ENCODE measurements at regions not wholly inside any gene's neighbourhood (a gene's known extent, or its start where the extent isn't known, plus 50 kb on each side); places are given as distances from the start of the nearest gene placed in this dataset.

- Histone ChIP-seq H2AFZ (ENCODE audit: low read depth, low read length) (no peak overlapping the region), H3K4me3 (ENCODE audit: low read depth in 1 of 2, low read length in 2 of 2) (no peak overlapping the region), H3K36me3 (ENCODE audit: insufficient read depth, low read length) (no peaks in the 10 kb centered on the region), H3K27me3 (ENCODE audit: insufficient read depth, low read length, poor library complexity) (no peaks in the 10 kb centered on the region), H3K79me2 (ENCODE audit: insufficient read depth, low read length) (no peaks in the 10 kb centered on the region), H3K4me1 (ENCODE audit: insufficient read depth, low read length) (no peaks in the 10 kb centered on the region), H4K20me1 (ENCODE audit: insufficient read depth, low read length) (no peaks in the 10 kb centered on the region), H3K9ac (ENCODE audit: low read depth, low read length) (no peak overlapping the region), H3K9me3 (ENCODE audit: insufficient read depth, low read length, severe bottlenecking) (no peaks in the 10 kb centered on the region), H3K4me2 (ENCODE audit: insufficient read depth, low read length) (no peak overlapping the region), H3K27ac (ENCODE audit: low read length) (no peak overlapping the region)
- TF ChIP-seq EZH2 (IDR thresholded peaks at IDR 0.05; ENCODE audit: borderline replicate concordance, low read depth, low read length, severe bottlenecking): no peak
- TF ChIP-seq, protein P1, sequence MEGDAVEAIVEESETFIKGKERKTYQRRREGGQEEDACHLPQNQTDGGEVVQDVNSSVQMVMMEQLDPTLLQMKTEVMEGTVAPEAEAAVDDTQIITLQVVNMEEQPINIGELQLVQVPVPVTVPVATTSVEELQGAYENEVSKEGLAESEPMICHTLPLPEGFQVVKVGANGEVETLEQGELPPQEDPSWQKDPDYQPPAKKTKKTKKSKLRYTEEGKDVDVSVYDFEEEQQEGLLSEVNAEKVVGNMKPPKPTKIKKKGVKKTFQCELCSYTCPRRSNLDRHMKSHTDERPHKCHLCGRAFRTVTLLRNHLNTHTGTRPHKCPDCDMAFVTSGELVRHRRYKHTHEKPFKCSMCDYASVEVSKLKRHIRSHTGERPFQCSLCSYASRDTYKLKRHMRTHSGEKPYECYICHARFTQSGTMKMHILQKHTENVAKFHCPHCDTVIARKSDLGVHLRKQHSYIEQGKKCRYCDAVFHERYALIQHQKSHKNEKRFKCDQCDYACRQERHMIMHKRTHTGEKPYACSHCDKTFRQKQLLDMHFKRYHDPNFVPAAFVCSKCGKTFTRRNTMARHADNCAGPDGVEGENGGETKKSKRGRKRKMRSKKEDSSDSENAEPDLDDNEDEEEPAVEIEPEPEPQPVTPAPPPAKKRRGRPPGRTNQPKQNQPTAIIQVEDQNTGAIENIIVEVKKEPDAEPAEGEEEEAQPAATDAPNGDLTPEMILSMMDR (IDR thresholded peaks at IDR 0.05; ENCODE audit: borderline replicate concordance, extremely low read depth, low read length, poor library complexity, severe bottlenecking): no peak
- ATAC-seq (ENCODE audit: insufficient read depth, low read depth) (no peak), DNase-seq (no peak)
Observed at GRCh38 chr4:111685205-111685604, 460.0 kb upstream of the FAM241A start.

- Histone ChIP-seq H3K4me2 (ENCODE audit: insufficient read depth, low read length) (no peak overlapping the region), H3K27ac (ENCODE audit: low read length) (no peak overlapping the region), H4K20me1 (ENCODE audit: insufficient read depth, low read length) (no peaks in the 10 kb centered on the region), H2AFZ (ENCODE audit: low read depth, low read length) (no peak overlapping the region), H3K36me3 (ENCODE audit: insufficient read depth, low read length) (no peaks in the 10 kb centered on the region), H3K4me3 (ENCODE audit: low read depth in 1 of 2, low read length in 2 of 2) (no peak overlapping the region), H3K79me2 (ENCODE audit: insufficient read depth, low read length) (no peaks in the 10 kb centered on the region), H3K9me3 (ENCODE audit: insufficient read depth, low read length, severe bottlenecking) (no peaks in the 10 kb centered on the region), H3K4me1 (ENCODE audit: insufficient read depth, low read length) (no peaks in the 10 kb centered on the region), H3K9ac (ENCODE audit: low read depth, low read length) (no peak overlapping the region), H3K27me3 (ENCODE audit: insufficient read depth, low read length, poor library complexity) (no peaks in the 10 kb centered on the region)
- TF ChIP-seq EZH2 (IDR thresholded peaks at IDR 0.05; ENCODE audit: borderline replicate concordance, low read depth, low read length, severe bottlenecking): no peak
- TF ChIP-seq, protein P1 (IDR thresholded peaks at IDR 0.05; ENCODE audit: borderline replicate concordance, extremely low read depth, low read length, poor library complexity, severe bottlenecking): no peak
- no peak for ATAC-seq (ENCODE audit: insufficient read depth, low read depth)
- DNase-seq: no peak
Observed at GRCh38 chr4:111689214-111689613, 456.0 kb upstream of the FAM241A start.

- Histone ChIP-seq H3K4me1 (ENCODE audit: insufficient read depth, low read length) (no peaks in the 10 kb centered on the region), H3K9me3 (ENCODE audit: insufficient read depth, low read length, severe bottlenecking) (no peaks in the 10 kb centered on the region), H3K9ac (ENCODE audit: low read depth, low read length) (no peak overlapping the region), H3K4me2 (ENCODE audit: insufficient read depth, low read length) (no peak overlapping the region), H3K36me3 (ENCODE audit: insufficient read depth, low read length) (no peaks in the 10 kb centered on the region), H2AFZ (ENCODE audit: low read depth, low read length) (no peak overlapping the region), H4K20me1 (ENCODE audit: insufficient read depth, low read length) (no peaks in the 10 kb centered on the region), H3K79me2 (ENCODE audit: insufficient read depth, low read length) (no peaks in the 10 kb centered on the region), H3K27me3 (ENCODE audit: insufficient read depth, low read length, poor library complexity) (no peaks in the 10 kb centered on the region), H3K4me3 (ENCODE audit: low read depth in 1 of 2, low read length in 2 of 2) (no peak overlapping the region), H3K27ac (ENCODE audit: low read length) (no peak overlapping the region)
- ATAC-seq (ENCODE audit: insufficient read depth, low read depth) (no peak), DNase-seq (no peak)
- TF ChIP-seq EZH2 (IDR thresholded peaks at IDR 0.05; ENCODE audit: borderline replicate concordance, low read depth, low read length, severe bottlenecking): no peak
- TF ChIP-seq, protein P1 (IDR thresholded peaks at IDR 0.05; ENCODE audit: borderline replicate concordance, extremely low read depth, low read length, poor library complexity, severe bottlenecking): no peak
Observed at GRCh38 chr4:111689731-111690130, 455.5 kb upstream of the FAM241A start.

GRCh38 chr4:111693758-111694157, 451.5 kb upstream of the FAM241A start:
- Histone ChIP-seq H3K4me1 (ENCODE audit: insufficient read depth, low read length) (no peaks in the 10 kb centered on the region), H4K20me1 (ENCODE audit: insufficient read depth, low read length) (no peaks in the 10 kb centered on the region), H3K9me3 (ENCODE audit: insufficient read depth, low read length, severe bottlenecking) (no peaks in the 10 kb centered on the region), H2AFZ (ENCODE audit: low read depth, low read length) (no peak overlapping the region), H3K4me2 (ENCODE audit: insufficient read depth, low read length) (no peak overlapping the region), H3K27ac (ENCODE audit: low read length) (no peak overlapping the region), H3K27me3 (ENCODE audit: insufficient read depth, low read length, poor library complexity) (no peaks in the 10 kb centered on the region), H3K36me3 (ENCODE audit: insufficient read depth, low read length) (no peaks in the 10 kb centered on the region), H3K4me3 (ENCODE audit: low read depth in 1 of 2, low read length in 2 of 2) (no peak overlapping the region), H3K79me2 (ENCODE audit: insufficient read depth, low read length) (no peaks in the 10 kb centered on the region), H3K9ac (ENCODE audit: low read depth, low read length) (no peak overlapping the region)
- no peak for DNase-seq
- no peak for ATAC-seq (ENCODE audit: insufficient read depth, low read depth)
- TF ChIP-seq, protein P1 (IDR thresholded peaks at IDR 0.05; ENCODE audit: borderline replicate concordance, extremely low read depth, low read length, poor library complexity, severe bottlenecking): no peak
- TF ChIP-seq EZH2 (IDR thresholded peaks at IDR 0.05; ENCODE audit: borderline replicate concordance, low read depth, low read length, severe bottlenecking): no peak

Data from DND-41 (cell line).